ENCODE measurements at regions not wholly inside any gene's neighbourhood (a gene's known extent, or its start where the extent isn't known, plus 50 kb on each side); places are given as distances from the start of the nearest gene placed in this dataset.
"Not testable (repeated sequence)": the region's sequence is repeated elsewhere in the genome, so short reads cannot be mapped to it uniquely, and the experiment has no call there.

DNA sequence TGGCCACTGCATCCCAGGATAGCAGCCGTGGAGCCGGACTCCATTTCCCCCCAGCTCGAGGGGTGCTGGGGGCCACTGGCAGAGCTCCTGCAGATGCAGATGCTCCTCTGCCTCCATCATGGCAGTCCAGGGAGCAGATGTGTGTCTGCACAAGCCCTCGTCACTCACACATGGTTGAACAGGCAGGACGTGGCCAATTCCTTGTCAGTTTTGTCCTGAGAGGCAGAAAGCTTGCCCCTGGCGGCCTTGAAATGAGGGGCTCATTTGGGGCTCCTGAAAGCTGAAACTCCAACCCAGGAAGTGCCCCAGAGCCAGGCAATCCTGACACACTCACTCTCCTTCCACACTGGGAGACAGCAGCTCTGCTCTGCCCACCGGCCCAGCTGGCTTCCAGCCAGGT lies 100.9 kb upstream of the C14orf180 start:
- ChIA-PET CTCF (no interaction called here), POLR2A (no interaction called here)
- no peak for DNase-seq (ENCODE audit: extremely low spot score)
- TF ChIP-seq, protein P1, sequence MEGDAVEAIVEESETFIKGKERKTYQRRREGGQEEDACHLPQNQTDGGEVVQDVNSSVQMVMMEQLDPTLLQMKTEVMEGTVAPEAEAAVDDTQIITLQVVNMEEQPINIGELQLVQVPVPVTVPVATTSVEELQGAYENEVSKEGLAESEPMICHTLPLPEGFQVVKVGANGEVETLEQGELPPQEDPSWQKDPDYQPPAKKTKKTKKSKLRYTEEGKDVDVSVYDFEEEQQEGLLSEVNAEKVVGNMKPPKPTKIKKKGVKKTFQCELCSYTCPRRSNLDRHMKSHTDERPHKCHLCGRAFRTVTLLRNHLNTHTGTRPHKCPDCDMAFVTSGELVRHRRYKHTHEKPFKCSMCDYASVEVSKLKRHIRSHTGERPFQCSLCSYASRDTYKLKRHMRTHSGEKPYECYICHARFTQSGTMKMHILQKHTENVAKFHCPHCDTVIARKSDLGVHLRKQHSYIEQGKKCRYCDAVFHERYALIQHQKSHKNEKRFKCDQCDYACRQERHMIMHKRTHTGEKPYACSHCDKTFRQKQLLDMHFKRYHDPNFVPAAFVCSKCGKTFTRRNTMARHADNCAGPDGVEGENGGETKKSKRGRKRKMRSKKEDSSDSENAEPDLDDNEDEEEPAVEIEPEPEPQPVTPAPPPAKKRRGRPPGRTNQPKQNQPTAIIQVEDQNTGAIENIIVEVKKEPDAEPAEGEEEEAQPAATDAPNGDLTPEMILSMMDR (IDR thresholded peaks at IDR 0.05; ENCODE audit: control extremely low read depth, extremely low read depth, low read depth, missing control alignments) = no peak

DNA sequence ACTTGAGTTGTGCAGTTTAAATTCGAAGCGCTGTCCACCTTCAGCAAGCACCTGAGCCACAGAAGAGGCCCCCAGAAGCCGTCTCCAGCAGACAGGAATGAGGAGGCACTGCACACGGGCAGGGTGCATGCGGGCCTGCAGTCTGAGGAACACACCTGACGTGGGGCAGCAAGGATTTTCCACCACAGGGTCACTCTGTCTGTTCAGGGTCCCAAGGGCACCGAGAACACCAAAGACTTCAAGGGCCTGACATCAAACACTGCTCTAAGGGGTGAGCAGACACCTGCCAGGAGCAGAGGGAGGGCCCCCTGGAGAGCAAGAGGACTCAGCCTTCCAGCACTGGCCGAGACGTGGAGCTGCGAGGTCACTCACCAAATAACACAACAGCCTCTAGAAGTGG lies 99.7 kb upstream of the C14orf180 start:
- no peak for DNase-seq (ENCODE audit: extremely low spot score)
- ChIA-PET CTCF (no interaction called here), POLR2A (no interaction called here)
- TF ChIP-seq, protein P1 (IDR thresholded peaks at IDR 0.05; ENCODE audit: control extremely low read depth, extremely low read depth, low read depth, missing control alignments) = no peak

DNA sequence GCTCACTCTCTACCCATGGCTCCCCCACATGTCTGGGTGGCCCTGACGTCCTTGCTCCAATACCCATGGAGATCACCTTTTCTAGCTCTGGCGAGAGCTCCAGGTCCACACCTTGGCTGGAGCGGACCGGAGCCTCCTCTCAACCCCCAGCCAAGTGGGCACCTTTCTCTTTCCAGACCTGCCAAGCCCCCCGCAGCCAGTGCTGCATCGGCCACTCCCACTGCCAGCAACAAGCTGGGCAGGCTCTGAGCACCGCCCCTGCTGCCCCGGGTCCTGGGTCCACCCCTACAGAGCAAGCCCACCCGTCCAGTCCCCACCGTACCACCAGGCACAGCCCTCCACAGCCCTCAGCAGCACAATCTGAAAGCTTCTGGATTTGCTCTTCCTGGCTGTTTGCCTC lies 98.2 kb upstream of the C14orf180 start:
- ChIA-PET CTCF (no interaction called here), POLR2A (no interaction called here)
- TF ChIP-seq, protein P1 (IDR thresholded peaks at IDR 0.05; ENCODE audit: control extremely low read depth, extremely low read depth, low read depth, missing control alignments) = no peak
- no peak for DNase-seq (ENCODE audit: extremely low spot score)

DNA sequence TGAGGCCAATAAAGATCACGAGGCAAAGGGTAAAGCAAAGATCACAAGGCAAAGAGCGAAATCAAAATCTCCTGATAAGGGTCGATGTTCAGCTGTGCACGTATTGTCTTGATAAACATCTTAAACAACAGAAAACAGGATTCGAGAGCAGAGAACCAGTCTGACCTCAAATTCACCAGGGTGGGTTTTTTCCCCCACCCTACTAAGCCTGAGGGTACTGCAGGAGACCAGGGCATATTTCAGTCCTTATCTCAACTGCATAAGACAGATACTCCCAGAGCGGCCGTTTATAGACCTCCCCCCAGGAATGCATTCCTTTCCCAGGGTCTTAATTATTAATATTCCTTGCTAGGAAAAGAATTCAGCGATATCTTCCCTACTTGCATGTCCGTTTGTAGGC lies 97.5 kb upstream of the C14orf180 start:
- DNase-seq (ENCODE audit: extremely low spot score); POLR2A ChIA-PET; CTCF ChIA-PET: not testable (repeated sequence)

DNA sequence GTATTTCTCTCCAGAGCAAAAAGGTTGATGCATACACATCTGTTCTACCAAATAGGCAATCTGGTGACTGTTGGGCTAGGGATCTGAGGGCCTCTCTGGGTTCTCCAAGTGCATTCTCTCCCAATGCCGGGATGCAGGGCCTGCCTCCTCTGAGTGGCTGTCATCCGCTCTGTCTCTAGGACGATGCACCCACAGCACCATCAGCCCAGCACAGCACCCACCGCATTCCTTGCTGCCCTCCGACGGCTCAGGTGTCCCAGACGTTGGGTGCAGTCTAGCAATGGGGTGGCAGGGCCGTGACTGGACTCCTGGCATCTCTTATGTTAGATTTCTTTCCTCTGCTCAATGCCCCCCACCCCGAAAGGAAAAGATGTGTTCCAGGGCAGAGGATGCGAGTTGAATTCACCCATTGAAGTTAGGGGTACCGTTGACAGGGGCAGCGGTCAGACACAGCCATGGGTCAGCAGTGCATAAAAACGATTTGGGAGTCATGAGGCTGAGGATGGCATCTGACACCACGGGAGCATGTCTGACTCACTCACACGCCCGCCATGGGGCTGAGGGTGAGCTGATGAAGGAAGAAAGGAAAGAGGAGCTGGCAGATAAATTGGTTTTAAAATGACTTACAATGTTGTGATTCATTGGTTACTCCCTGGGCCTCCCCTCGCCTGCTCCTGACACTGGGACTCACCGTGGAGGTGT lies 93.2 kb upstream of the C14orf180 start:
- DNase-seq (ENCODE audit: extremely low spot score) = no peak
- CTCF ChIA-PET = no interaction called here
- TF ChIP-seq, protein P1 (IDR thresholded peaks at IDR 0.05; ENCODE audit: control extremely low read depth, extremely low read depth, low read depth, missing control alignments) = no peak
- POLR2A ChIA-PET = no interaction called here

DNA sequence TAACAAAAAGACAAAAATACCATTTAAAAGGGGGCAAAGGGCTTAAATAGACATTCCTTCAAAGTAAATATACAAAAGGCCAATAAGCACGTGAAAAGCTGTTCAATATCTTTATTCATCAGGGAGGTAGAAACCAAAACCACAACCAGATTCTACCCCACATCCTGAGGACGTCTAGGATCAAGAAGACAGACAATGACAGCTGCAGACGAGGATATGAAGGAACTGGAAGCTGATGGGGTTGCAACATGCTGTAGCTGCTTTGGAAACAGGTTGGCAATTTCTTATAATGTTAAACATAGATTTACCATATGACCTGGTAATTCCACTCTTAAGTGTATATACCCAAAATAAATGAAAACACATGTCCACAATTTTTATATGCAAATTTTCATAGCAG lies 85.1 kb upstream of the C14orf180 start:
- no peak for DNase-seq (ENCODE audit: extremely low spot score)
- ChIA-PET POLR2A (no interaction called here), CTCF (no interaction called here)
- TF ChIP-seq, protein P1 (IDR thresholded peaks at IDR 0.05; ENCODE audit: control extremely low read depth, extremely low read depth, low read depth, missing control alignments) = no peak

DNA sequence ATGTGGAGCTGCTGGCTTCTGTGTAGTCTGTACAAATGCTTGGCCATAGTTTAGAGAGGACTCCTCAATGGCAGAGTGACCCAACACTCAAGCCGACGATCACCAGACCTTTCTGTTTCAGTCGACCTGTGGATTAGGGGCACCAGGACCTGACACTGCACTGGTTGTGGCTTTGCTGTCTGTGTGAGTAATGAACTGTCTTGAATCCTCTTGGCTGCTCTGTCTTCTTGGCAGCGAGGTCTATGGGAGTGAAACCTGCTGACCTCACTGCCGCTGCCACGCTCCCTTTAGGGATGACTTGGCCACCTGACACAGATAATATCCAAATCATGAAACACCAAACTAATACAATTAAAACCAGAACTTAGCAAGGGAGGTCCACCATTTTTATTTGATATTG lies 83.5 kb upstream of the C14orf180 start:
- ChIA-PET POLR2A (no interaction called here), CTCF (no interaction called here)
- no peak for DNase-seq (ENCODE audit: extremely low spot score)

More for the DNA sequence above, 83.5 kb upstream of the C14orf180 start:
- TF ChIP-seq, protein P1 (IDR thresholded peaks at IDR 0.05; ENCODE audit: control extremely low read depth, extremely low read depth, low read depth, missing control alignments) = no peak
